Smooth muscle cell (in vitro differentiated cells): ENCODE measurements at regions not wholly inside any gene's neighbourhood (a gene's known extent, or its start where the extent isn't known, plus 50 kb on each side); places are given as distances from the start of the nearest gene placed in this dataset.

Experiments used
- DNase-seq: peaks from one replicate; lab custom pipeline; 2025; ENCODE audit not compliant: unreplicated experiment; lab: John Stamatoyannopoulos, UW
- H2AFZ ChIP-seq: fragments of 200-600 bp; sonication (generic); 2 replicates; pipeline ENCODE4 v1.6.0; 2016; ENCODE audit warnings: antibody characterized with exemption, low read depth, mild to moderate bottlenecking
- H3F3A ChIP-seq: fragments of 200-600 bp; sonication (generic); 2 replicates; pipeline ENCODE4 v1.6.0; 2017; ENCODE audit warnings: antibody characterized with exemption, low read depth
- H3K27ac ChIP-seq: fragments of 200-600 bp; sonication (generic); 2 replicates; pipeline ENCODE4 v1.5.1; 2016; ENCODE audit warnings: low read depth, mild to moderate bottlenecking
- H3K27me3 ChIP-seq: fragments of 200-600 bp; sonication (generic); 2 replicates; pipeline ENCODE4 v1.6.1; 2016; ENCODE audit warnings: low read depth, mild to moderate bottlenecking
- H3K36me3 ChIP-seq: fragments of 200-600 bp; sonication (generic); 2 replicates; pipeline ENCODE4 v1.5.1; 2016; ENCODE audit warnings: low read depth
- H3K4me1 ChIP-seq: fragments of 200-600 bp; sonication (generic); 2 replicates; pipeline ENCODE4 v1.5.1; 2016; ENCODE audit warnings: low read depth
- H3K4me2 ChIP-seq: fragments of 200-600 bp; sonication (generic); 2 replicates; pipeline ENCODE4 v1.6.0; 2016; ENCODE audit warnings: mild to moderate bottlenecking
- H3K4me3 ChIP-seq: fragments of 200-600 bp; sonication (generic); 2 replicates; pipeline ENCODE4 v1.5.1; 2016; ENCODE audit warnings: mild to moderate bottlenecking
- H3K79me2 ChIP-seq: fragments of 200-600 bp; sonication (generic); 2 replicates; pipeline ENCODE4 v1.6.0; 2016; ENCODE audit warnings: low read depth, mild to moderate bottlenecking
- H3K9ac ChIP-seq: fragments of 200-600 bp; sonication (generic); 2 replicates; pipeline ENCODE4 v1.6.0; 2016; ENCODE audit warnings: low read depth
- H3K9me3 ChIP-seq: fragments of 200-600 bp; sonication (generic); replicated peaks from 2 replicates; pipeline ENCODE4 v1.5.1; 2016; ENCODE audit warnings: low read depth
- H4K20me1 ChIP-seq: fragments of 200-600 bp; sonication (generic); 2 replicates; pipeline ENCODE4 v1.6.0; 2016; ENCODE audit warnings: low read depth
- WGBS: methylation state at CpG from one replicate; pipeline ENCODE4 v1.1.7; 2016; ENCODE audit warnings: low lambda C conversion rate; 5-methylcytosine and 5-hydroxymethylcytosine counted together
- TF ChIP-seq, protein P1 (sequence below): fragments of 200-600 bp; sonication (generic); IDR thresholded peaks from 2 replicates; pipeline ENCODE4 v1.5.1; 2017; ENCODE audit warnings: borderline replicate concordance, mild to moderate bottlenecking, antibody characterized with exemption; ENCODE audit not compliant: insufficient read depth, poor library complexity, severe bottlenecking

- WGBS, result 74% methylated on average over 4 of the region's 4 CpGs
- H4K20me1 ChIP-seq, result no peaks in the 10 kb centered on the region
- H3K9me3 ChIP-seq, result no peaks in the 10 kb centered on the region
- H2AFZ ChIP-seq, result no peak overlapping the region
- H3K4me2 ChIP-seq, result no peak overlapping the region
- H3K27ac ChIP-seq, result no peak overlapping the region
- TF ChIP-seq, protein P1, sequence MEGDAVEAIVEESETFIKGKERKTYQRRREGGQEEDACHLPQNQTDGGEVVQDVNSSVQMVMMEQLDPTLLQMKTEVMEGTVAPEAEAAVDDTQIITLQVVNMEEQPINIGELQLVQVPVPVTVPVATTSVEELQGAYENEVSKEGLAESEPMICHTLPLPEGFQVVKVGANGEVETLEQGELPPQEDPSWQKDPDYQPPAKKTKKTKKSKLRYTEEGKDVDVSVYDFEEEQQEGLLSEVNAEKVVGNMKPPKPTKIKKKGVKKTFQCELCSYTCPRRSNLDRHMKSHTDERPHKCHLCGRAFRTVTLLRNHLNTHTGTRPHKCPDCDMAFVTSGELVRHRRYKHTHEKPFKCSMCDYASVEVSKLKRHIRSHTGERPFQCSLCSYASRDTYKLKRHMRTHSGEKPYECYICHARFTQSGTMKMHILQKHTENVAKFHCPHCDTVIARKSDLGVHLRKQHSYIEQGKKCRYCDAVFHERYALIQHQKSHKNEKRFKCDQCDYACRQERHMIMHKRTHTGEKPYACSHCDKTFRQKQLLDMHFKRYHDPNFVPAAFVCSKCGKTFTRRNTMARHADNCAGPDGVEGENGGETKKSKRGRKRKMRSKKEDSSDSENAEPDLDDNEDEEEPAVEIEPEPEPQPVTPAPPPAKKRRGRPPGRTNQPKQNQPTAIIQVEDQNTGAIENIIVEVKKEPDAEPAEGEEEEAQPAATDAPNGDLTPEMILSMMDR, result no peak
- peaks cover 23% of the 10 kb centered on the region for H3K27me3 ChIP-seq
- H3K79me2 ChIP-seq, result no peaks in the 10 kb centered on the region
- no peaks in the 10 kb centered on the region for H3K36me3 ChIP-seq
- DNase-seq, result no peak
- H3K9ac ChIP-seq, result no peak overlapping the region
- no peaks in the 10 kb centered on the region for H3K4me1 ChIP-seq
- no peak overlapping the region for H3K4me3 ChIP-seq
- H3F3A ChIP-seq, result no peaks in the 10 kb centered on the region
Observed at GRCh38 chr16:51562891-51563290, 411.8 kb upstream of the SALL1 start.

DNA sequence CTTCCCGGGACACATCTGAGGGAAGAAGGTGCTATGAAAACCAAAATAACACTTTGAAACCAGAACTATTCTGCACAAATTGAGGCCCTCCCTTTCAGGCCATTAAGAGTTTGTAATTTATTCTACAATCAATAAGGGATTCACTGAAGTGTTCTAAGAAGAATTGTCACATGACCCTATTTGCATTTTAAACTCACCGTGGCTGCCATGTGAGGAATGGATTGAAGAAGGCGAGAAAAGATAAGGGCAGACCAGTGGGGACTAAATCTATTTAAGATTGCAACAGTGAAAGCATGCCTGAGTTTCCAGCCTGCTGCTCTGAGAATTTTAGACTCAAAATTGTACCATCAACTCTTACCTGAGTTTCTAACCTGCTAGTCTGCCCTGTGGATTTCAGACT is 408.8 kb upstream of the SALL1 start:
- no peaks in the 10 kb centered on the region for H3K36me3 ChIP-seq
- no peaks in the 10 kb centered on the region for H3K9me3 ChIP-seq
- H3K27ac ChIP-seq, result no peak overlapping the region
- no peak overlapping the region for H2AFZ ChIP-seq
- H3K4me3 ChIP-seq, result no peak overlapping the region
- H3K79me2 ChIP-seq, result no peaks in the 10 kb centered on the region
- peaks cover 20% of the 10 kb centered on the region for H3K27me3 ChIP-seq
- DNase-seq, result no peak
- TF ChIP-seq, protein P1, result no peak
- WGBS, result 71% methylated on average over 3 of the region's 3 CpGs
- H3K9ac ChIP-seq, result no peak overlapping the region
- H3K4me2 ChIP-seq, result no peak overlapping the region
- peaks cover 5% of the 10 kb centered on the region for H3K4me1 ChIP-seq
- H4K20me1 ChIP-seq, result no peaks in the 10 kb centered on the region
- H3F3A ChIP-seq, result no peaks in the 10 kb centered on the region

- H3K27ac ChIP-seq, result no peak overlapping the region
Observed at GRCh38 chr16:51557670-51558069, 406.6 kb upstream of the SALL1 start.

More at GRCh38 chr16:51557670-51558069, 406.6 kb upstream of the SALL1 start:
- DNase-seq, result no peak
- Histone ChIP-seq H3K27me3 (peaks cover 30% of the 10 kb centered on the region), H3K4me1 (peaks cover 5% of the 10 kb centered on the region), H3K4me3 (no peak overlapping the region), H3F3A (no peaks in the 10 kb centered on the region), H2AFZ (no peak overlapping the region), H3K9ac (no peak overlapping the region), H3K9me3 (no peaks in the 10 kb centered on the region), H3K4me2 (no peak overlapping the region), H3K79me2 (no peaks in the 10 kb centered on the region), H4K20me1 (no peaks in the 10 kb centered on the region), H3K36me3 (no peaks in the 10 kb centered on the region)
- WGBS, result 91% methylated on average over 3 of the region's 3 CpGs
- TF ChIP-seq, protein P1, result no peak
